ENCODE measurements at regions not wholly inside any gene's neighbourhood (a gene's known extent, or its start where the extent isn't known, plus 50 kb on each side); places are given as distances from the start of the nearest gene placed in this dataset.
A peak's percentile ranks its signal among the peaks of the same experiment; 100 is the strongest.

DNA sequence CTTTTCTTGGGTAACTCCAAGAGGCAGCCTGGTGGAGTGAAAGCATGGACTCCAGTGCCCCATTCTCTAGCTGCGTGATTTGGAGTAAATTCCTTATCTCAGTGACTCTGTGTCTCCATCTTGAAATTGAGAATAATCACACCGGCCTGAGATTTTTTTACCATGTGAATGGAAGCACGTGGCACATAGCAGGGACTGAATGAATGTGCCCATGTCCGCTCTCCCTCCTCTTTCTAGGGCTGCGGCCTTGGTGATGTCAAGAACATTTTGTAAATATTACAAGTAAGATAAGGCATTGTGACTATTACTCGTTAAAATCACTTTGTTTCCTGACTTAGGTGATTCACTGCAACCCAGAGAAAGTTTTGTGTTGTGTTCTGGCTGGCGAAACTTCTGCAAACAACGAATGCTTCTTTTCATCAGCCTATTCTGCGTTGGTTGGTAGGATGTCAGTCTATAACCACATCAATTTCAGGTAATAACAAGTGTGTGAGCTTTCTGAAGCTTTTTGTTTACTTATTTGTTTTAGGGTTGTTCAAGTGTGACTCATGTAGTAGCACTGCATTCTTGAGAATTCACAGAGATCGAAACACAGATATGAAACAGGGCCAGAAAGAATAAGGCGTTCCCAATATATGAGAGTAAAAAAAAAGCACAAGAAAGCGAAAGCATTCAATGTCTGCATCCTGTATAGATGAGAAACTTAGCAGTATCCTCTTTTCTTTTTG, 135.7 kb upstream of the SLC45A1 start:
- Histone ChIP-seq H3K9me3 (no peaks in the 10 kb centered on the region), H3K36me3 (no peaks in the 10 kb centered on the region), H3K4me3 (no peak overlapping the region), H3K27me3 (replicated peaks; ENCODE audit: insufficient read depth) (no peaks in the 10 kb centered on the region), H3K4me1 (replicated peaks) (peaks cover 5% of the 10 kb centered on the region), H3K27ac (peak overlapping the region; percentile 68 to 87)
- TF ChIP-seq POLR2AphosphoS5 (IDR thresholded peaks at IDR 0.05) = peak; percentile 90
- no peak for TF ChIP-seq POLR2A (IDR thresholded peaks at IDR 0.05)
- TF ChIP-seq, protein P1, sequence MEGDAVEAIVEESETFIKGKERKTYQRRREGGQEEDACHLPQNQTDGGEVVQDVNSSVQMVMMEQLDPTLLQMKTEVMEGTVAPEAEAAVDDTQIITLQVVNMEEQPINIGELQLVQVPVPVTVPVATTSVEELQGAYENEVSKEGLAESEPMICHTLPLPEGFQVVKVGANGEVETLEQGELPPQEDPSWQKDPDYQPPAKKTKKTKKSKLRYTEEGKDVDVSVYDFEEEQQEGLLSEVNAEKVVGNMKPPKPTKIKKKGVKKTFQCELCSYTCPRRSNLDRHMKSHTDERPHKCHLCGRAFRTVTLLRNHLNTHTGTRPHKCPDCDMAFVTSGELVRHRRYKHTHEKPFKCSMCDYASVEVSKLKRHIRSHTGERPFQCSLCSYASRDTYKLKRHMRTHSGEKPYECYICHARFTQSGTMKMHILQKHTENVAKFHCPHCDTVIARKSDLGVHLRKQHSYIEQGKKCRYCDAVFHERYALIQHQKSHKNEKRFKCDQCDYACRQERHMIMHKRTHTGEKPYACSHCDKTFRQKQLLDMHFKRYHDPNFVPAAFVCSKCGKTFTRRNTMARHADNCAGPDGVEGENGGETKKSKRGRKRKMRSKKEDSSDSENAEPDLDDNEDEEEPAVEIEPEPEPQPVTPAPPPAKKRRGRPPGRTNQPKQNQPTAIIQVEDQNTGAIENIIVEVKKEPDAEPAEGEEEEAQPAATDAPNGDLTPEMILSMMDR (IDR thresholded peaks at IDR 0.05) = no peak
- DNase-seq (ENCODE audit: low spot score) = peak; percentile 82
- intact Hi-C loops (cut with DNase I) = no loop called here
- WGBS = 31% methylated on average over 12 of the region's 12 CpGs

GRCh38 chr1:8179132-8179793, 138.7 kb upstream of the SLC45A1 start:
- intact Hi-C loops (cut with DNase I) = no loop called here
- no peak for TF ChIP-seq POLR2AphosphoS5 (IDR thresholded peaks at IDR 0.05)
- no peak for TF ChIP-seq POLR2A (IDR thresholded peaks at IDR 0.05)
- TF ChIP-seq, protein P1 (IDR thresholded peaks at IDR 0.05) = no peak
- H3K9me3 ChIP-seq = no peaks in the 10 kb centered on the region
- H3K36me3 ChIP-seq = no peaks in the 10 kb centered on the region
- H3K27me3 ChIP-seq (replicated peaks; ENCODE audit: insufficient read depth) = no peaks in the 10 kb centered on the region
- DNase-seq (ENCODE audit: low spot score) = no peak
- H3K27ac ChIP-seq = no peak overlapping the region
- no peak overlapping the region for H3K4me3 ChIP-seq
- peaks cover 5% of the 10 kb centered on the region for H3K4me1 ChIP-seq (replicated peaks)
- WGBS = 98% methylated on average over 1 of the region's 1 CpG

GRCh38 chr1:8176279-8176678, 141.6 kb upstream of the SLC45A1 start:
- 84% methylated on average over 3 of the region's 3 CpGs for WGBS
- no peaks in the 10 kb centered on the region for H3K27me3 ChIP-seq (replicated peaks; ENCODE audit: insufficient read depth)
- no peak overlapping the region for H3K27ac ChIP-seq
- DNase-seq (ENCODE audit: low spot score) = no peak
- H3K36me3 ChIP-seq = no peaks in the 10 kb centered on the region
- no peaks in the 10 kb centered on the region for H3K9me3 ChIP-seq
- TF ChIP-seq POLR2A (IDR thresholded peaks at IDR 0.05) = no peak
- TF ChIP-seq, protein P1 (IDR thresholded peaks at IDR 0.05) = no peak
- no peak for TF ChIP-seq POLR2AphosphoS5 (IDR thresholded peaks at IDR 0.05)
- intact Hi-C loops (cut with DNase I) = no loop called here
- H3K4me1 ChIP-seq (replicated peaks) = no peaks in the 10 kb centered on the region
- no peak overlapping the region for H3K4me3 ChIP-seq

DNA sequence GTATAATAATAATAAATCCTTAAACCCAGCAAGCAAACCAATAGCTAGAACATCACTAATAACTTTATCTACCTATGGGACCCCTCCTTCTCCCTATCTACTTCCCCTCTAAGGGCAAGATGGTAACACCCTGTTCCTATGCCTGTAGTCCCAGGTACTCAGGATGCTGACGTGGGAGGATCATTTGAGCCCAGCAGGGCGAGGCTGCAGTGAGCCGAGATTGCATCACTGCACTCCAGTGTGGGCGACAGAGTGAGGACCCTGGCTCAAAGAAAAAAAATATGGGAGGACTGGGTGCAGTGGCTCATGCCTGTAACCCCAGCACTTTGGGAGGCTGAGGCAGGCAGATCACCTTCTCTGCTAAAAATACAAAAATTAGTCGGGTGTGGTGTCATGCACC, 143.1 kb upstream of the SLC45A1 start:
- WGBS = 78% methylated on average over 5 of the region's 5 CpGs
- H3K4me1 ChIP-seq (replicated peaks) = peaks cover 8% of the 10 kb centered on the region
- no peaks in the 10 kb centered on the region for H3K9me3 ChIP-seq
- intact Hi-C loops (cut with DNase I) = loop anchor here (5.0 kb wide), 1 partner anchor 38 kb away; no protein-coding TSS in a partner anchor
- H3K4me3 ChIP-seq = no peak overlapping the region
- TF ChIP-seq, protein P1 (IDR thresholded peaks at IDR 0.05) = no peak
- no peak for TF ChIP-seq POLR2A (IDR thresholded peaks at IDR 0.05)
- TF ChIP-seq POLR2AphosphoS5 (IDR thresholded peaks at IDR 0.05) = no peak
- no peak for DNase-seq (ENCODE audit: low spot score)
- H3K27me3 ChIP-seq (replicated peaks; ENCODE audit: insufficient read depth) = no peaks in the 10 kb centered on the region
- no peaks in the 10 kb centered on the region for H3K36me3 ChIP-seq
- H3K27ac ChIP-seq = peak overlapping the region; percentile 32 to 65

Data from prostate gland (tissue), 2 donors.